GM12873 (cell line): ENCODE measurements at regions not wholly inside any gene's neighbourhood (a gene's known extent, or its start where the extent isn't known, plus 50 kb on each side); places are given as distances from the start of the nearest gene placed in this dataset.

Experiments
- CTCF ChIP-seq: IDR thresholded peaks from 2 replicates; pipeline ENCODE4 v1.5.1; 2012; ENCODE audit warnings: low read depth, mild to moderate bottlenecking, moderate library complexity, low read length, control low read depth; ENCODE audit not compliant: insufficient read depth; ENCODE audit errors: missing control alignments

- TF ChIP-seq CTCF = no peak
These were observed 51.0 kb downstream of the FAT4 start for GRCh38 chr4:125365731-125366130.

- TF ChIP-seq CTCF = no peak
These were observed 53.4 kb downstream of the FAT4 start for GRCh38 chr4:125368146-125368545.

GRCh38 chr4:125368671-125369081, 53.9 kb downstream of the FAT4 start:
- TF ChIP-seq CTCF = no peak

- TF ChIP-seq CTCF = no peak
These were observed 54.3 kb downstream of the FAT4 start for GRCh38 chr4:125369098-125369497.

GRCh38 chr4:125370478-125370877, 55.7 kb downstream of the FAT4 start:
- no peak for TF ChIP-seq CTCF

GRCh38 chr4:125382995-125383394, 68.2 kb downstream of the FAT4 start:
- TF ChIP-seq CTCF = no peak

- no peak for TF ChIP-seq CTCF
These were observed 73.0 kb downstream of the FAT4 start for GRCh38 chr4:125387770-125388169.
